Kidney (tissue), 13 donors: ENCODE measurements at regions not wholly inside any gene's neighbourhood (a gene's known extent, or its start where the extent isn't known, plus 50 kb on each side); places are given as distances from the start of the nearest gene placed in this dataset.

Experiments used
- DNase-seq, 5 donors: peaks; one replicate each; pipeline ENCODE4 v3.0.0-alpha.2; 2013 to 2020
- FAIRE-seq: peaks from 2 replicates; lab custom pipeline; 2012; peaks lifted over from hg19 to GRCh38; lab: Jason Lieb, UNC
- H3K27ac ChIP-seq, 2 donors: one replicate each; pipeline ENCODE4 v1.7.0; 2013; ENCODE audit warnings: low read depth in 2 of 2, low read length in 2 of 2, inconsistent platforms in 1 of 2
- H3K27me3 ChIP-seq: one replicate; pipeline ENCODE4 v1.7.1; 2013; ENCODE audit warnings: low read length, inconsistent platforms; ENCODE audit not compliant: control insufficient read depth, insufficient read depth
- H3K36me3 ChIP-seq, 3 donors: one replicate each; pipeline versions ENCODE4 v1.7.0 to v1.7.1; 2013; ENCODE audit warnings: low read length in 3 of 3, control low read depth in 1 of 3, inconsistent platforms in 1 of 3; ENCODE audit not compliant: insufficient read depth in 3 of 3, control insufficient read depth in 2 of 3
- H3K4me1 ChIP-seq, 3 donors: one replicate each; pipeline versions ENCODE4 v1.7.0 to v1.7.1; 2013; ENCODE audit warnings: low read length in 3 of 3, inconsistent platforms in 1 of 3, low read depth in 1 of 3; ENCODE audit not compliant: control insufficient read depth in 2 of 3, insufficient read depth in 2 of 3
- H3K4me3 ChIP-seq, 3 donors: one replicate each; pipeline versions ENCODE4 v1.7.0 to v1.8.1; 2013; ENCODE audit warnings: low read length in 3 of 3, control low read depth in 1 of 3, inconsistent platforms in 1 of 3
- H3K9ac ChIP-seq, 3 donors: one replicate each; pipeline versions ENCODE4 v1.7.0 to v1.7.1; 2013; ENCODE audit warnings: low read length in 3 of 3, control low read depth in 1 of 3, inconsistent platforms in 1 of 3
- H3K9me3 ChIP-seq, 3 donors: one replicate each; pipeline versions ENCODE4 v1.7.0 to v1.7.1; 2013; ENCODE audit warnings: low read length in 3 of 3, control low read depth in 1 of 3, inconsistent platforms in 1 of 3; ENCODE audit not compliant: control insufficient read depth in 2 of 3, insufficient read depth in 1 of 3
- CTCF ChIP-seq: IDR thresholded peaks from 3 replicates; pipeline ENCODE4 v1.5.1; 2012; ENCODE audit warnings: mild to moderate bottlenecking, moderate library complexity, borderline replicate concordance; ENCODE audit not compliant: insufficient read depth; ENCODE audit errors: extremely low read depth
- intact Hi-C: fragments of 100-400 bp; cut with DNase I; formaldehyde crosslinking; loops from one replicate; pipeline ENCODE4 v1.11.1; 2022
- donor health status: control.
- donor health status: control.
- donor health status: control.
- donor health status: control.
- donor health status: control.
- donor health status: DM: yes; HTN: yes; CAD: no.
- donor health status: Normal renal cell carcinoma (clear cell type).

GRCh38 chr6:90428514-90428913 lies 131.9 kb upstream of the BACH2 start:
- Histone ChIP-seq H3K4me3 (no peak overlapping the region), H3K4me1 (no peaks in the 10 kb centered on the region), H3K27ac (no peak overlapping the region), H3K9me3 (peaks cover 0 to 14% (median 0%) of the 10 kb centered on the region in 3 donors), H3K36me3 (no peaks in the 10 kb centered on the region), H3K27me3 (no peaks in the 10 kb centered on the region), H3K9ac (no peak overlapping the region)
- intact Hi-C loops, result no loop called here
- no peak for DNase-seq
- no peak for FAIRE-seq
- TF ChIP-seq CTCF, result no peak

GRCh38 chr6:90425161-90425641 lies 128.6 kb upstream of the BACH2 start:
- Histone ChIP-seq H3K9ac (no peak overlapping the region), H3K9me3 (peaks cover 0 to 9% (median 0%) of the 10 kb centered on the region in 3 donors), H3K27me3 (no peaks in the 10 kb centered on the region), H3K4me3 (no peak overlapping the region), H3K27ac (no peak overlapping the region), H3K4me1 (no peaks in the 10 kb centered on the region), H3K36me3 (no peaks in the 10 kb centered on the region)
- TF ChIP-seq CTCF, result no peak
- FAIRE-seq, result no peak
- DNase-seq, result no peak
- intact Hi-C loops, result no loop called here

- no peak for DNase-seq
- Histone ChIP-seq H3K36me3 (no peaks in the 10 kb centered on the region), H3K27me3 (no peaks in the 10 kb centered on the region), H3K9me3 (peaks cover 0 to 4% (median 0%) of the 10 kb centered on the region in 3 donors), H3K4me3 (no peak overlapping the region), H3K9ac (no peak overlapping the region), H3K27ac (no peak overlapping the region), H3K4me1 (no peaks in the 10 kb centered on the region)
- no peak for TF ChIP-seq CTCF
- intact Hi-C loops, result no loop called here
- no peak for FAIRE-seq
These were observed 127.9 kb upstream of the BACH2 start for GRCh38 chr6:90424580-90424979.

- DNase-seq (no peak), FAIRE-seq (no peak)
- Histone ChIP-seq H3K36me3 (no peaks in the 10 kb centered on the region), H3K4me3 (no peak overlapping the region), H3K9me3 (no peaks in the 10 kb centered on the region), H3K4me1 (no peaks in the 10 kb centered on the region), H3K9ac (no peak overlapping the region), H3K27ac (no peak overlapping the region), H3K27me3 (no peaks in the 10 kb centered on the region)
- no peak for TF ChIP-seq CTCF
- intact Hi-C loops, result no loop called here
These were observed 125.0 kb upstream of the BACH2 start for GRCh38 chr6:90421666-90422065.
